ENCODE measurements at regions not wholly inside any gene's neighbourhood (a gene's known extent, or its start where the extent isn't known, plus 50 kb on each side); places are given as distances from the start of the nearest gene placed in this dataset.

- TF ChIP-seq POLR2A (IDR thresholded peaks at IDR 0.05; ENCODE audit: low read length) = no peak
- no peak for TF ChIP-seq GATA1 (IDR thresholded peaks at IDR 0.05; ENCODE audit: low read depth, low read length)
Measured at GRCh38 chr14:65815127-65815526, 402.6 kb downstream of the FUT8 start.

All from erythroblast (primary cell).